HFFc6 (cell line): ENCODE measurements at regions not wholly inside any gene's neighbourhood (a gene's known extent, or its start where the extent isn't known, plus 50 kb on each side); places are given as distances from the start of the nearest gene placed in this dataset.

ENCODE experiments used
- DNase-seq: peaks from one replicate; pipeline ENCODE4 v3.0.0-alpha.2; 2018
- H3K27ac Mint-ChIP-seq: 2 replicates; pipeline ENCODE4 v1.8.0; 2020; ENCODE audit warnings: mild to moderate bottlenecking, mixed read lengths
- H3K27me3 Mint-ChIP-seq: 2 replicates; pipeline ENCODE4 v1.8.0; 2021; ENCODE audit warnings: mild to moderate bottlenecking, moderate library complexity, mixed read lengths; ENCODE audit not compliant: insufficient read depth
- H3K36me3 Mint-ChIP-seq: 2 replicates; pipeline ENCODE4 v1.8.0; 2021; ENCODE audit warnings: low read depth, mixed read lengths
- H3K4me1 Mint-ChIP-seq: 2 replicates; pipeline ENCODE4 v1.8.0; 2020; ENCODE audit warnings: low read depth, mixed read lengths
- H3K4me3 Mint-ChIP-seq: 2 replicates; pipeline ENCODE4 v1.8.0; 2020; ENCODE audit warnings: mild to moderate bottlenecking, moderate library complexity, mixed read lengths
- H3K9me3 Mint-ChIP-seq: 2 replicates; pipeline ENCODE4 v1.8.0; 2020; ENCODE audit warnings: mild to moderate bottlenecking, mixed read lengths
- TF ChIP-seq, protein P1 (sequence below): fragments of 200-600 bp; sonication (generic); IDR thresholded peaks from 2 replicates; pipeline ENCODE4 v1.5.0; 2021; ENCODE audit warnings: antibody characterized with exemption, mild to moderate bottlenecking

- TF ChIP-seq, protein P1, sequence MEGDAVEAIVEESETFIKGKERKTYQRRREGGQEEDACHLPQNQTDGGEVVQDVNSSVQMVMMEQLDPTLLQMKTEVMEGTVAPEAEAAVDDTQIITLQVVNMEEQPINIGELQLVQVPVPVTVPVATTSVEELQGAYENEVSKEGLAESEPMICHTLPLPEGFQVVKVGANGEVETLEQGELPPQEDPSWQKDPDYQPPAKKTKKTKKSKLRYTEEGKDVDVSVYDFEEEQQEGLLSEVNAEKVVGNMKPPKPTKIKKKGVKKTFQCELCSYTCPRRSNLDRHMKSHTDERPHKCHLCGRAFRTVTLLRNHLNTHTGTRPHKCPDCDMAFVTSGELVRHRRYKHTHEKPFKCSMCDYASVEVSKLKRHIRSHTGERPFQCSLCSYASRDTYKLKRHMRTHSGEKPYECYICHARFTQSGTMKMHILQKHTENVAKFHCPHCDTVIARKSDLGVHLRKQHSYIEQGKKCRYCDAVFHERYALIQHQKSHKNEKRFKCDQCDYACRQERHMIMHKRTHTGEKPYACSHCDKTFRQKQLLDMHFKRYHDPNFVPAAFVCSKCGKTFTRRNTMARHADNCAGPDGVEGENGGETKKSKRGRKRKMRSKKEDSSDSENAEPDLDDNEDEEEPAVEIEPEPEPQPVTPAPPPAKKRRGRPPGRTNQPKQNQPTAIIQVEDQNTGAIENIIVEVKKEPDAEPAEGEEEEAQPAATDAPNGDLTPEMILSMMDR, result no peak
- H3K36me3 Mint-ChIP-seq, result no peaks in the 10 kb centered on the region
- no peaks in the 10 kb centered on the region for H3K4me1 Mint-ChIP-seq
- H3K9me3 Mint-ChIP-seq, result peaks cover 27% of the 10 kb centered on the region
- no peaks in the 10 kb centered on the region for H3K27me3 Mint-ChIP-seq
- H3K4me3 Mint-ChIP-seq, result no peak overlapping the region
- H3K27ac Mint-ChIP-seq, result no peak overlapping the region
- DNase-seq, result no peak
Observed at GRCh38 chr18:38081516-38081915, 515.9 kb upstream of the CELF4 start.

DNA sequence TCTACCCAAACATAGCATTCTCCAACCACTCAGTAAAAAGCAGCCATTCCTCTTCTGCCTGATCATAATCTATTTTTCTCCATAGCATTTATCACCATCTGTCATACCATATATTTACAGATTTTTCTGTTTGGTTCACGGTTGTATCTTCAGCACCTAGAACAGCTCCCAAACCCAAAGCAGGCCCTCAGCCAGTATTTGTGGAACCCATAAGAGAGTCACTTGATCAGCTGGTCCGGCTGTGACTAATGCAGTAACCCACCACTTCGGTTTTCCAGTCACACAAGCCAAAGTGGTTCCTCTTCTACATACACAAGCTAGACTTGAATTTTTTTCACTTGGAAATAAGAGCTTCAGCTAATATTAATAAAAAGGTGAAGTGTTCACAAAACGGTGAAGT lies 511.6 kb upstream of the CELF4 start:
- Mint-ChIP-seq H3K9me3 (peaks cover 43% of the 10 kb centered on the region), H3K27me3 (no peaks in the 10 kb centered on the region), H3K36me3 (no peaks in the 10 kb centered on the region), H3K4me3 (no peak overlapping the region), H3K27ac (no peak overlapping the region), H3K4me1 (no peaks in the 10 kb centered on the region)
- TF ChIP-seq, protein P1, result no peak
- no peak for DNase-seq

GRCh38 chr18:38076346-38077070 lies 510.9 kb upstream of the CELF4 start:
- peaks cover 37% of the 10 kb centered on the region for H3K9me3 Mint-ChIP-seq
- H3K4me3 Mint-ChIP-seq, result no peak overlapping the region
- DNase-seq, result no peak
- no peaks in the 10 kb centered on the region for H3K36me3 Mint-ChIP-seq
- no peak overlapping the region for H3K27ac Mint-ChIP-seq
- H3K27me3 Mint-ChIP-seq, result no peaks in the 10 kb centered on the region
- H3K4me1 Mint-ChIP-seq, result no peaks in the 10 kb centered on the region
- TF ChIP-seq, protein P1, result no peak

DNA sequence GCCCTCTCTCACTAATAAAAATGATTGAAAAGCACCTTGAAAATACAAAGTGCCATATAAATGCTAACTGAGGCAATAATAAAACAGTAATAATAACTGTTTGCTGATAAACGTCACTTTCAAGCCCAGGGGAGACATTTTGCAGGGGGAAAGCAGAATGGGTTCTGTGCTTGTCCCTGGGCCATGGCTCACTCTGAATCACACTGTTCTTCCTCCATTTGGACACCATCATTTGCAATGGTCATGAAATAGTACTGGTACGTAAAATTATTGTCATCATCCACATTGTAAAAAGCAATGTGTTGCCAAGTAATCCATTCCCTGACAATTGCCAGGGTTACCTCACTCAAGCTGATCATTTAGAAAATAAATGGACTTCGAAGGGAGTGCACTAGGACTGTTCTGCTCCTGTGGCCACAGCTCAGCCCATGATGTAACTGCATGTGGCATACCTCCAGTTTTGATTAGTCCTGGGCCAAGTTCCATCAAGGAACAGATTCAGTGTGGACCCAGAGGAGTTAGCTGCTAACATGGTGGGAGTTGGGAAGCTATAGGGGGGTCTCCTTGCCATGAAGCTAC lies 508.8 kb upstream of the CELF4 start:
- H3K36me3 Mint-ChIP-seq, result no peaks in the 10 kb centered on the region
- DNase-seq, result no peak
- H3K4me3 Mint-ChIP-seq, result no peak overlapping the region
- H3K27ac Mint-ChIP-seq, result no peak overlapping the region
- TF ChIP-seq, protein P1, result no peak
- H3K4me1 Mint-ChIP-seq, result no peaks in the 10 kb centered on the region
- H3K9me3 Mint-ChIP-seq, result peaks cover 40% of the 10 kb centered on the region
- H3K27me3 Mint-ChIP-seq, result no peaks in the 10 kb centered on the region

- TF ChIP-seq, protein P1, result no peak
- Mint-ChIP-seq H3K36me3 (no peaks in the 10 kb centered on the region), H3K9me3 (peaks cover 58% of the 10 kb centered on the region), H3K27ac (no peak overlapping the region), H3K4me3 (no peak overlapping the region), H3K27me3 (no peaks in the 10 kb centered on the region), H3K4me1 (no peaks in the 10 kb centered on the region)
- DNase-seq, result no peak
Observed at GRCh38 chr18:38067821-38068220, 502.2 kb upstream of the CELF4 start.
